Astrocyte of the spinal cord (primary cell): ENCODE measurements at regions not wholly inside any gene's neighbourhood (a gene's known extent, or its start where the extent isn't known, plus 50 kb on each side); places are given as distances from the start of the nearest gene placed in this dataset.
A peak's percentile ranks its signal among the peaks of the same experiment; 100 is the strongest.

ENCODE experiments used
- DNase-seq: peaks from one replicate; pipeline ENCODE4 v3.0.0; 2011; ENCODE audit warnings: low read depth, low spot score
- H3K4me3 ChIP-seq: 2 replicates; pipeline ENCODE4 v1.5.1; 2011; ENCODE audit warnings: low read depth, mild to moderate bottlenecking, low read length, moderate library complexity
- CTCF ChIP-seq: IDR thresholded peaks from 2 replicates; pipeline ENCODE4 v1.5.1; 2012; ENCODE audit warnings: low read depth, mild to moderate bottlenecking, low read length, inconsistent platforms
- in situ Hi-C: cut with HindIII; loops from 2 replicates; pipeline ENCODE4 v1.10.0; 2017; ENCODE audit warnings: low sequenced_read_pairs

DNA sequence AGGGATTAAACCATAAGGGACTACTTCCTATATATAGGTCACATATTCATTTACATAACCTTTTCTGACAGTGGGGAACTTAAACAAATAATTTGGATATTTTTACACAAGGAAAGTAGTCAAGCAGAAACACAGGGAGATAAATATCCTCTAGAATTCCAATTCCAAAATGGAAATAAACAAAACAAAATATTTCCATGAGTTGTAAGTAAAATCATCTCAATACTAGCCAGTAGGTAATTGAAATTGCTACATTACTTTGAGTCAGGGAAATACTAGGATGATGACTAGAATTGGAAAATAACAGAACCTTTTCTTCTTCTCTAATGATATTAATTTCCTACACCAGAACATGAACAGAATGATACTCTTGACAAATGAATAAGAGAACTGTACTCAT, 1308.1 kb upstream of the GJE1 start:
- in situ Hi-C loops: no loop called here
- no peak for TF ChIP-seq CTCF
- no peak overlapping the region for H3K4me3 ChIP-seq
- DNase-seq: no peak

GRCh38 chr6:140821196-140821595, 1311.5 kb upstream of the GJE1 start:
- no peak for DNase-seq
- in situ Hi-C loops: no loop called here
- TF ChIP-seq CTCF: no peak
- no peak overlapping the region for H3K4me3 ChIP-seq

- in situ Hi-C loops: no loop called here
- no peak overlapping the region for H3K4me3 ChIP-seq
- DNase-seq: no peak
- no peak for TF ChIP-seq CTCF
These were observed 1315.5 kb upstream of the GJE1 start for GRCh38 chr6:140817176-140817575.

DNA sequence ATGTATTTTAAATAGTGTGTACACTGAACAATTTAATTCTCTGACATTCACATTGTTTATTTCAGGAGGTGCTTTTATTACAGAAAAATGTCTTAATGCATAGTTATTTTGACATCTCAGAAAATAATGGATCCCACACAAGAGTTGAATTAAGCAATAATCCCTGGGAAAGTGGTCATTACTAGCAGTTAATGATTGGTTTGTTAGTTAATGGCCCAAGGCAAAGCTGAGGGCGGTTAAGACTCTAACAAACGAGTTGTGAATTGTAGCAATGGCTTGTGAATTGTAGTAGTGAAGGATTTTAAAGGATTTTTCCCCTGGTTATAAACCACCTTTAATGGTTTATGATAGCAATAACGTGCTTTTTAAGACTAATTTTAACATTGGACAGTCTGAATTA, 1316.0 kb upstream of the GJE1 start:
- no peak overlapping the region for H3K4me3 ChIP-seq
- in situ Hi-C loops: no loop called here
- no peak for TF ChIP-seq CTCF
- no peak for DNase-seq

DNA sequence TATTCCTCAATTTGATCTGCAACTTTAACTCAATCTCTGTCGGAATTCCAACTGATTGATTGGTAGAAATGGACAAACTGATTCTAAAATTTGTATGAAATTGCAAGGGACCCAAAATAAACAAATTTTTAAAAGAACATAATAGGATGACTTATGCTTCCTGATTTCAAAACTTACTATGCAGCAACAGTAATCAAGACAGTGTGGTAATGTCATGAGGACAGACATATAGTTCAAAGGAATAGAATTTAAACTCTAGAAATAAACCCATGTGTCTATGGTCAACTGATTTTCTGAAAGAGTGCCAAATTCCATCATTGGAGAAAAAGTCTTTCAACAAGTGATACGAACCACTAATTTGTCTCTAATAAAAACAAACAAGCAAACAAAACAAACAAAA, 1320.1 kb upstream of the GJE1 start:
- DNase-seq: no peak
- no peak overlapping the region for H3K4me3 ChIP-seq
- in situ Hi-C loops: no loop called here
- TF ChIP-seq CTCF: no peak

DNA sequence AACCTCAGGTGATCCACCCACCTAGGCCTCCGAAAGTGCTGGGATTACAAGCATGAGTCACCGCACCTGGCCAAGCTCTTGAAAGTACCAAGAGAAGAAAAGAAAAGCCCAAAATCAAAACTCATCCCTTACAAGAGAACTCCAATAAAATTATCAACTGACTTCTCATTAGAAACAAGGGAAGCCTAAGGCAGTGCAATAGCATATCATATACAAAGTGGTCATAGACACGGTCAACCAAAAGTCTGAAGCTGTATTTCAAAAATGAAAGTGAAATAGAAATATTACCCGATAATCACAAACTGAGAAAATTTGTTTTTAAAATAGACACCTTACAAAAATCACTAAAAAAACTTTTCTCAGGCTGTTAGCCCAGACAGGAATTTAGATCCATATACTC, 1321.1 kb upstream of the GJE1 start:
- no peak for DNase-seq
- TF ChIP-seq CTCF: no peak
- no peak overlapping the region for H3K4me3 ChIP-seq
- in situ Hi-C loops: no loop called here

DNA sequence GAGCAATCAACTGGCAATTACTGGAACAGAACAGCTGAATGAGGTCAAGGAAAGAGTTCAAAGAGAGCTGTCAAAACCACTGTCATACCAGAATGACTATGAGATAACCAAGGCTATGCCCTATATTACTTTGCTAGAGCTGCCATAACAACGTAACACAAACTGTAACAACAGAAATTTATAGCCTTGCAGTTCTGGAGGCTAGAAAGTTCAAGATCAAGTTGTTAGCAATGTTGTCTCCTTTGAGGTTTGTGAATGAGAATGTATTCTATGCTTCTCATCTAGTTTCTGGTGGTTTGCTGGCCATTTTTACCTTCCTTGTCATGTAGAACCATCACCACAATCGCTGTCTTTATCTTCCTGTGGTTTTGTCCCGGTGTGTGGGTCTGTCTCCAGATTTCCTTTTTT, 1323.0 kb upstream of the GJE1 start:
- H3K4me3 ChIP-seq: no peak overlapping the region
- peak; percentile 50 for DNase-seq
- TF ChIP-seq CTCF: no peak
- in situ Hi-C loops: no loop called here
